ENCODE measurements at regions not wholly inside any gene's neighbourhood (a gene's known extent, or its start where the extent isn't known, plus 50 kb on each side); places are given as distances from the start of the nearest gene placed in this dataset.

GRCh38 chr21:17348357-17348756, 164.5 kb upstream of the CXADR start:
- no peak overlapping the region for H3K27ac ChIP-seq (ENCODE audit: insufficient read depth in 1 of 2, low read depth in 1 of 2, low read length in 2 of 2, poor library complexity in 1 of 2, severe bottlenecking in 2 of 2)
- POLR2A ChIA-PET: no interaction called here
- CTCF ChIA-PET: no interaction called here
- H3K27me3 ChIP-seq (replicated peaks in 2 of 5; ENCODE audit: control insufficient read depth in 4 of 5, insufficient read depth in 5 of 5, low read length in 4 of 5): no peaks in the 10 kb centered on the region
- no peak overlapping the region for H3K4me3 ChIP-seq (ENCODE audit: control insufficient read depth in 1 of 7, extremely low read depth in 1 of 7, insufficient read depth in 4 of 7, low read depth in 2 of 7, low read length in 6 of 7)
- no peaks in the 10 kb centered on the region for H3K4me1 ChIP-seq (ENCODE audit: control extremely low read depth in 1 of 4, control insufficient read depth in 4 of 4, insufficient read depth in 4 of 4, low read length in 3 of 4)
- no peak for DNase-seq
- 94% methylated on average over 2 of the region's 3 CpGs for WGBS (ENCODE audit: insufficient coverage)
- H3K36me3 ChIP-seq (ENCODE audit: control insufficient read depth in 4 of 4, insufficient read depth in 4 of 4, low read length in 3 of 4): no peaks in the 10 kb centered on the region
- H3K9me3 ChIP-seq (ENCODE audit: control extremely low read depth in 1 of 5, control insufficient read depth in 4 of 5, insufficient read depth in 2 of 5, low read depth in 1 of 5, low read length in 4 of 5): no peaks in the 10 kb centered on the region

GRCh38 chr21:17348849-17349248, 164.0 kb upstream of the CXADR start:
- no peak for DNase-seq
- Histone ChIP-seq H3K36me3 (ENCODE audit: control insufficient read depth in 4 of 4, insufficient read depth in 4 of 4, low read length in 3 of 4) (no peaks in the 10 kb centered on the region), H3K9me3 (ENCODE audit: control extremely low read depth in 1 of 5, control insufficient read depth in 4 of 5, insufficient read depth in 2 of 5, low read depth in 1 of 5, low read length in 4 of 5) (no peaks in the 10 kb centered on the region), H3K4me3 (ENCODE audit: control insufficient read depth in 1 of 7, extremely low read depth in 1 of 7, insufficient read depth in 4 of 7, low read depth in 2 of 7, low read length in 6 of 7) (no peak overlapping the region), H3K4me1 (ENCODE audit: control extremely low read depth in 1 of 4, control insufficient read depth in 4 of 4, insufficient read depth in 4 of 4, low read length in 3 of 4) (no peaks in the 10 kb centered on the region), H3K27me3 (replicated peaks in 2 of 5; ENCODE audit: control insufficient read depth in 4 of 5, insufficient read depth in 5 of 5, low read length in 4 of 5) (no peaks in the 10 kb centered on the region), H3K27ac (ENCODE audit: insufficient read depth in 1 of 2, low read depth in 1 of 2, low read length in 2 of 2, poor library complexity in 1 of 2, severe bottlenecking in 2 of 2) (no peak overlapping the region)
- WGBS (ENCODE audit: insufficient coverage): no CpG with 5 or more reads among the region's 1 CpG
- ChIA-PET CTCF (no interaction called here), POLR2A (no interaction called here)

- H3K27me3 ChIP-seq (replicated peaks in 2 of 5; ENCODE audit: control insufficient read depth in 4 of 5, insufficient read depth in 5 of 5, low read length in 4 of 5): no peaks in the 10 kb centered on the region
- no peaks in the 10 kb centered on the region for H3K9me3 ChIP-seq (ENCODE audit: control extremely low read depth in 1 of 5, control insufficient read depth in 4 of 5, insufficient read depth in 2 of 5, low read depth in 1 of 5, low read length in 4 of 5)
- H3K27ac ChIP-seq (ENCODE audit: insufficient read depth in 1 of 2, low read depth in 1 of 2, low read length in 2 of 2, poor library complexity in 1 of 2, severe bottlenecking in 2 of 2): no peak overlapping the region
- H3K4me1 ChIP-seq (ENCODE audit: control extremely low read depth in 1 of 4, control insufficient read depth in 4 of 4, insufficient read depth in 4 of 4, low read length in 3 of 4): no peaks in the 10 kb centered on the region
- CTCF ChIA-PET: no interaction called here
- WGBS (ENCODE audit: insufficient coverage): 100% methylated on average over 2 of the region's 2 CpGs
- H3K4me3 ChIP-seq (ENCODE audit: control insufficient read depth in 1 of 7, extremely low read depth in 1 of 7, insufficient read depth in 4 of 7, low read depth in 2 of 7, low read length in 6 of 7): no peak overlapping the region
- POLR2A ChIA-PET: no interaction called here
- no peak for DNase-seq
- no peaks in the 10 kb centered on the region for H3K36me3 ChIP-seq (ENCODE audit: control insufficient read depth in 4 of 4, insufficient read depth in 4 of 4, low read length in 3 of 4)
Measured at GRCh38 chr21:17351766-17352165, 161.1 kb upstream of the CXADR start.

- no peaks in the 10 kb centered on the region for H3K4me1 ChIP-seq (ENCODE audit: control extremely low read depth in 1 of 4, control insufficient read depth in 4 of 4, insufficient read depth in 4 of 4, low read length in 3 of 4)
- no peaks in the 10 kb centered on the region for H3K36me3 ChIP-seq (ENCODE audit: control insufficient read depth in 4 of 4, insufficient read depth in 4 of 4, low read length in 3 of 4)
- H3K9me3 ChIP-seq (ENCODE audit: control extremely low read depth in 1 of 5, control insufficient read depth in 4 of 5, insufficient read depth in 2 of 5, low read depth in 1 of 5, low read length in 4 of 5): no peaks in the 10 kb centered on the region
- ChIA-PET CTCF (no interaction called here), POLR2A (no interaction called here)
- DNase-seq: no peak
- H3K27ac ChIP-seq (ENCODE audit: insufficient read depth in 1 of 2, low read depth in 1 of 2, low read length in 2 of 2, poor library complexity in 1 of 2, severe bottlenecking in 2 of 2): no peak overlapping the region
- 100% methylated on average over 1 of the region's 3 CpGs for WGBS (ENCODE audit: insufficient coverage)
- H3K27me3 ChIP-seq (replicated peaks in 2 of 5; ENCODE audit: control insufficient read depth in 4 of 5, insufficient read depth in 5 of 5, low read length in 4 of 5): no peaks in the 10 kb centered on the region
- H3K4me3 ChIP-seq (ENCODE audit: control insufficient read depth in 1 of 7, extremely low read depth in 1 of 7, insufficient read depth in 4 of 7, low read depth in 2 of 7, low read length in 6 of 7): no peak overlapping the region
Measured at GRCh38 chr21:17352996-17353655, 159.7 kb upstream of the CXADR start.

- H3K9me3 ChIP-seq (ENCODE audit: control extremely low read depth in 1 of 5, control insufficient read depth in 4 of 5, insufficient read depth in 2 of 5, low read depth in 1 of 5, low read length in 4 of 5): no peaks in the 10 kb centered on the region
- whole genome bisulfite sequencing (ENCODE audit: insufficient coverage): no CpG with 5 or more reads among the region's 2 CpGs
- no peak overlapping the region for H3K4me3 ChIP-seq (ENCODE audit: control insufficient read depth in 1 of 7, extremely low read depth in 1 of 7, insufficient read depth in 4 of 7, low read depth in 2 of 7, low read length in 6 of 7)
- no peaks in the 10 kb centered on the region for H3K27me3 ChIP-seq (replicated peaks in 2 of 5; ENCODE audit: control insufficient read depth in 4 of 5, insufficient read depth in 5 of 5, low read length in 4 of 5)
- H3K27ac ChIP-seq (ENCODE audit: insufficient read depth in 1 of 2, low read depth in 1 of 2, low read length in 2 of 2, poor library complexity in 1 of 2, severe bottlenecking in 2 of 2): no peak overlapping the region
- POLR2A ChIA-PET: no interaction called here
- no peaks in the 10 kb centered on the region for H3K36me3 ChIP-seq (ENCODE audit: control insufficient read depth in 4 of 4, insufficient read depth in 4 of 4, low read length in 3 of 4)
- H3K4me1 ChIP-seq (ENCODE audit: control extremely low read depth in 1 of 4, control insufficient read depth in 4 of 4, insufficient read depth in 4 of 4, low read length in 3 of 4): no peaks in the 10 kb centered on the region
- CTCF ChIA-PET: no interaction called here
- DNase-seq: peak in 2 of 3 donors; percentile 0 to 2
Measured at GRCh38 chr21:17359781-17360180, 153.1 kb upstream of the CXADR start.

- ChIA-PET POLR2A (no interaction called here), CTCF (no interaction called here)
- 80% methylated on average over 2 of the region's 3 CpGs for WGBS (ENCODE audit: insufficient coverage)
Measured at GRCh38 chr21:17368748-17369363, 144.0 kb upstream of the CXADR start.

GRCh38 chr21:17370263-17370662, 142.6 kb upstream of the CXADR start:
- H3K4me3 ChIP-seq (ENCODE audit: control insufficient read depth in 1 of 7, extremely low read depth in 1 of 7, insufficient read depth in 4 of 7, low read depth in 2 of 7, low read length in 6 of 7): no peak overlapping the region
- WGBS (ENCODE audit: insufficient coverage): 76% methylated on average over 4 of the region's 5 CpGs
- DNase-seq: no peak
- POLR2A ChIA-PET: no interaction called here
- H3K9me3 ChIP-seq (ENCODE audit: control extremely low read depth in 1 of 5, control insufficient read depth in 4 of 5, insufficient read depth in 2 of 5, low read depth in 1 of 5, low read length in 4 of 5): no peaks in the 10 kb centered on the region
- peaks cover 0 to 6% (median 0%) of the 10 kb centered on the region in 5 experiments for H3K27me3 ChIP-seq (replicated peaks in 2 of 5; ENCODE audit: control insufficient read depth in 4 of 5, insufficient read depth in 5 of 5, low read length in 4 of 5)
- CTCF ChIA-PET: no interaction called here
- no peaks in the 10 kb centered on the region for H3K4me1 ChIP-seq (ENCODE audit: control extremely low read depth in 1 of 4, control insufficient read depth in 4 of 4, insufficient read depth in 4 of 4, low read length in 3 of 4)
- no peak overlapping the region for H3K27ac ChIP-seq (ENCODE audit: insufficient read depth in 1 of 2, low read depth in 1 of 2, low read length in 2 of 2, poor library complexity in 1 of 2, severe bottlenecking in 2 of 2)
- H3K36me3 ChIP-seq (ENCODE audit: control insufficient read depth in 4 of 4, insufficient read depth in 4 of 4, low read length in 3 of 4): no peaks in the 10 kb centered on the region

More at GRCh38 chr21:17368748-17369363, 144.0 kb upstream of the CXADR start:
- Histone ChIP-seq H3K27me3 (replicated peaks in 2 of 5; ENCODE audit: control insufficient read depth in 4 of 5, insufficient read depth in 5 of 5, low read length in 4 of 5) (peaks cover 0 to 6% (median 0%) of the 10 kb centered on the region in 5 experiments), H3K36me3 (ENCODE audit: control insufficient read depth in 4 of 4, insufficient read depth in 4 of 4, low read length in 3 of 4) (no peaks in the 10 kb centered on the region), H3K27ac (ENCODE audit: insufficient read depth in 1 of 2, low read depth in 1 of 2, low read length in 2 of 2, poor library complexity in 1 of 2, severe bottlenecking in 2 of 2) (no peak overlapping the region), H3K4me1 (ENCODE audit: control extremely low read depth in 1 of 4, control insufficient read depth in 4 of 4, insufficient read depth in 4 of 4, low read length in 3 of 4) (no peaks in the 10 kb centered on the region), H3K9me3 (ENCODE audit: control extremely low read depth in 1 of 5, control insufficient read depth in 4 of 5, insufficient read depth in 2 of 5, low read depth in 1 of 5, low read length in 4 of 5) (no peaks in the 10 kb centered on the region), H3K4me3 (ENCODE audit: control insufficient read depth in 1 of 7, extremely low read depth in 1 of 7, insufficient read depth in 4 of 7, low read depth in 2 of 7, low read length in 6 of 7) (no peak overlapping the region)
- no peak for DNase-seq
